ENCODE measurements at regions not wholly inside any gene's neighbourhood (a gene's known extent, or its start where the extent isn't known, plus 50 kb on each side); places are given as distances from the start of the nearest gene placed in this dataset.
A peak's percentile ranks its signal among the peaks of the same experiment; 100 is the strongest.
"Not testable (repeated sequence)": the region's sequence is repeated elsewhere in the genome, so short reads cannot be mapped to it uniquely, and the experiment has no call there.

- no peaks in the 10 kb centered on the region for H3K27me3 ChIP-seq
- H3K4me3 ChIP-seq: no peak overlapping the region
- DNase-seq (no peak), ATAC-seq (no peak)
- intact Hi-C loops (cut with DNase I): no loop called here
- H3K27ac ChIP-seq: no peak overlapping the region
- TF ChIP-seq POLR2A (IDR thresholded peaks at IDR 0.05) (no peak), CTCF (IDR thresholded peaks at IDR 0.05) (no peak)
- 90 to 95% methylated on average over 4 to 23 of the region's 48 CpGs for WGBS, 2 donors
- no peaks in the 10 kb centered on the region for H3K9me3 ChIP-seq
- H3K4me1 ChIP-seq: no peaks in the 10 kb centered on the region
- H3K36me3 ChIP-seq (replicated peaks in 1 of 2; ENCODE audit: insufficient read depth in 1 of 2, low read depth in 2 of 2): no peaks in the 10 kb centered on the region
Measured at GRCh38 chr22:11253000-11253511, 4274.9 kb upstream of the OR11H1 start.

- H3K4me1 ChIP-seq; H3K36me3 ChIP-seq (replicated peaks in 1 of 2; ENCODE audit: insufficient read depth in 1 of 2, low read depth in 2 of 2); H3K27ac ChIP-seq; intact Hi-C loops (cut with DNase I); DNase-seq; H3K4me3 ChIP-seq; H3K9me3 ChIP-seq; H3K27me3 ChIP-seq; ATAC-seq: not testable (repeated sequence)
- 61 to 76% methylated on average over 6 to 7 of the region's 8 CpGs for WGBS, 2 donors
Measured at GRCh38 chr22:11270981-11271380, 4257.0 kb upstream of the OR11H1 start.

GRCh38 chr22:11285116-11285838 is 4242.7 kb upstream of the OR11H1 start:
- H3K27ac ChIP-seq; H3K27me3 ChIP-seq; ATAC-seq; H3K36me3 ChIP-seq (replicated peaks in 1 of 2; ENCODE audit: insufficient read depth in 1 of 2, low read depth in 2 of 2); intact Hi-C loops (cut with DNase I); H3K9me3 ChIP-seq; H3K4me3 ChIP-seq; H3K4me1 ChIP-seq: not testable (repeated sequence)
- WGBS, 2 donors: 53 to 63% methylated on average over 32 of the region's 32 CpGs
- DNase-seq: peak in 3 of 4 donors; percentile 25 to 41 (median 28)

GRCh38 chr22:11285839-11286205 is 4242.2 kb upstream of the OR11H1 start:
- H3K36me3 ChIP-seq (replicated peaks in 1 of 2; ENCODE audit: insufficient read depth in 1 of 2, low read depth in 2 of 2); H3K4me3 ChIP-seq; H3K27me3 ChIP-seq; DNase-seq; intact Hi-C loops (cut with DNase I); ATAC-seq; H3K27ac ChIP-seq; H3K4me1 ChIP-seq: not testable (repeated sequence)
- WGBS, 2 donors: 34 to 35% methylated on average over 5 of the region's 5 CpGs
- peaks cover 0 to 11% (median 4%) of the 10 kb centered on the region in 3 donors for H3K9me3 ChIP-seq

- H3K9me3 ChIP-seq: peaks cover 0 to 11% (median 4%) of the 10 kb centered on the region in 3 donors
- WGBS, 2 donors: 62 to 67% methylated on average over 15 of the region's 15 CpGs
- H3K4me1 ChIP-seq; H3K27me3 ChIP-seq; H3K36me3 ChIP-seq (replicated peaks in 1 of 2; ENCODE audit: insufficient read depth in 1 of 2, low read depth in 2 of 2); ATAC-seq; H3K4me3 ChIP-seq; DNase-seq; H3K27ac ChIP-seq; intact Hi-C loops (cut with DNase I): not testable (repeated sequence)
Measured at GRCh38 chr22:11288246-11289220, 4239.5 kb upstream of the OR11H1 start.

- H3K9me3 ChIP-seq; intact Hi-C loops (cut with DNase I): not testable (repeated sequence)
- WGBS, 2 donors: 34 to 36% methylated on average over 5 of the region's 5 CpGs
Measured at GRCh38 chr22:11298126-11298893, 4229.7 kb upstream of the OR11H1 start.

GRCh38 chr22:11302427-11302826 is 4225.6 kb upstream of the OR11H1 start:
- H3K4me3 ChIP-seq; DNase-seq; intact Hi-C loops (cut with DNase I); H3K9me3 ChIP-seq; H3K36me3 ChIP-seq (replicated peaks in 1 of 2; ENCODE audit: insufficient read depth in 1 of 2, low read depth in 2 of 2); H3K27me3 ChIP-seq; H3K4me1 ChIP-seq; H3K27ac ChIP-seq; ATAC-seq: not testable (repeated sequence)
- WGBS, 2 donors: 47 to 48% methylated on average over 7 of the region's 7 CpGs

More at GRCh38 chr22:11298126-11298893, 4229.7 kb upstream of the OR11H1 start:
- H3K4me3 ChIP-seq; H3K27ac ChIP-seq; H3K27me3 ChIP-seq; ATAC-seq; H3K36me3 ChIP-seq (replicated peaks in 1 of 2; ENCODE audit: insufficient read depth in 1 of 2, low read depth in 2 of 2); H3K4me1 ChIP-seq: not testable (repeated sequence)
- peak in 1 of 4 donors; percentile 6 for DNase-seq

GRCh38 chr22:11302904-11303303 is 4225.1 kb upstream of the OR11H1 start:
- H3K36me3 ChIP-seq (replicated peaks in 1 of 2; ENCODE audit: insufficient read depth in 1 of 2, low read depth in 2 of 2); ATAC-seq; H3K27me3 ChIP-seq; intact Hi-C loops (cut with DNase I); H3K4me3 ChIP-seq; H3K9me3 ChIP-seq; H3K4me1 ChIP-seq; DNase-seq; H3K27ac ChIP-seq: not testable (repeated sequence)
- WGBS, 2 donors: 8 to 23% methylated on average over 1 of the region's 1 CpG

GRCh38 chr22:11305179-11305578 is 4222.8 kb upstream of the OR11H1 start:
- H3K4me3 ChIP-seq; H3K4me1 ChIP-seq; H3K36me3 ChIP-seq (replicated peaks in 1 of 2; ENCODE audit: insufficient read depth in 1 of 2, low read depth in 2 of 2); H3K27me3 ChIP-seq; intact Hi-C loops (cut with DNase I); ATAC-seq; DNase-seq; H3K9me3 ChIP-seq; H3K27ac ChIP-seq: not testable (repeated sequence)
- WGBS, 2 donors: 71% methylated on average over 7 of the region's 7 CpGs

GRCh38 chr22:11306933-11307518 is 4221.0 kb upstream of the OR11H1 start:
- H3K4me3 ChIP-seq: not testable (repeated sequence)

More at GRCh38 chr22:11306933-11307518, 4221.0 kb upstream of the OR11H1 start:
- H3K9me3 ChIP-seq; H3K27me3 ChIP-seq; H3K36me3 ChIP-seq (replicated peaks in 1 of 2; ENCODE audit: insufficient read depth in 1 of 2, low read depth in 2 of 2); intact Hi-C loops (cut with DNase I); H3K4me1 ChIP-seq; ATAC-seq; DNase-seq; H3K27ac ChIP-seq: not testable (repeated sequence)
- 53 to 55% methylated on average over 6 of the region's 6 CpGs for WGBS, 2 donors

All from body of pancreas (tissue), 4 donors.